Endothelial cell of umbilical vein (primary cell): ENCODE measurements at regions not wholly inside any gene's neighbourhood (a gene's known extent, or its start where the extent isn't known, plus 50 kb on each side); places are given as distances from the start of the nearest gene placed in this dataset.

Experiments
- BruUV-seq: library from RNA; stranded (reverse); fragments of 400-500 nt; replicated peaks from 2 replicates; lab custom pipeline; 2021; lab: Mats Ljungman, UMichigan
- CTCF ChIA-PET: fragments of 300-600, 350-600 bp; sonication (Branson Sonifier 250); formaldehyde crosslinking; loops from one replicate; lab custom pipeline; 2021; ENCODE audit warnings: antibody characterized with exemption, inconsistent platforms; lab: Charles Lee
- POLR2A ChIA-PET: fragments of 300-600, 350-600 bp; sonication (Branson Sonifier 250); formaldehyde crosslinking; loops from one replicate; lab custom pipeline; 2021; ENCODE audit warnings: antibody characterized with exemption, inconsistent platforms; lab: Charles Lee
- DNase-seq: peaks from one replicate; pipeline ENCODE4 v3.0.0-alpha.2; 2011; ENCODE audit warnings: low read depth, low spot score
- FAIRE-seq: peaks from 2 replicates; lab custom pipeline; 2011; peaks lifted over from hg19 to GRCh38; lab: Jason Lieb, UNC
- H2AFZ ChIP-seq: 2 replicates; pipeline ENCODE4 v1.6.0; 2012; ENCODE audit warnings: low read depth, low read length, control low read depth, inconsistent platforms
- H3K27ac ChIP-seq: 2 replicates; pipeline ENCODE4 v1.5.1; 2011; ENCODE audit warnings: low read depth, mild to moderate bottlenecking, control low read depth, low read length, moderate library complexity; ENCODE audit not compliant: insufficient read depth
- H3K27me3 ChIP-seq, 2 experiments: 2 replicates each; pipeline versions ENCODE4 v1.6.0 to v1.6.1; 2011; ENCODE audit warnings: low read length in 2 of 2, mixed read lengths in 1 of 2; ENCODE audit not compliant: control insufficient read depth in 2 of 2, insufficient read depth in 2 of 2
- H3K36me3 ChIP-seq, 2 experiments: 2 replicates in 1 of 2; 3 replicates in 1 of 2; pipeline ENCODE4 v1.5.1; 2011; ENCODE audit warnings: low read length in 2 of 2, mild to moderate bottlenecking in 1 of 2, moderate library complexity in 1 of 2; ENCODE audit not compliant: control insufficient read depth in 2 of 2, insufficient read depth in 2 of 2; ENCODE audit errors: extremely low read depth in 1 of 2
- H3K4me1 ChIP-seq: 3 replicates; pipeline ENCODE4 v1.5.1; 2011; ENCODE audit warnings: mild to moderate bottlenecking, low read length; ENCODE audit not compliant: control insufficient read depth, insufficient read depth; ENCODE audit errors: extremely low read depth
- H3K4me2 ChIP-seq: 2 replicates; pipeline ENCODE4 v1.6.1; 2011; ENCODE audit warnings: low read length, control low read depth, mixed read lengths; ENCODE audit not compliant: insufficient read depth
- H3K4me3 ChIP-seq, 3 experiments: fragments of 200-600 bp in 1 of 3; sonication (generic), shearing (Covaris generic) in 1 of 3; replicated peaks in 1 of 3; 2 replicates each; pipeline ENCODE4 v1.5.1; 2011 to 2016; ENCODE audit warnings: control low read depth in 3 of 3, low read length in 3 of 3, mild to moderate bottlenecking in 2 of 3, inconsistent platforms in 1 of 3, low read depth in 1 of 3, moderate library complexity in 1 of 3; ENCODE audit not compliant: insufficient read depth in 1 of 3
- H3K79me2 ChIP-seq: 2 replicates; pipeline ENCODE4 v1.6.0; 2012; ENCODE audit warnings: low read length, inconsistent platforms; ENCODE audit not compliant: control insufficient read depth, insufficient read depth
- H3K9ac ChIP-seq: replicated peaks from 2 replicates; pipeline ENCODE3; 2011; ENCODE audit warnings: low read length, control low read depth; ENCODE audit not compliant: insufficient read depth; ENCODE audit errors: extremely low read depth
- H3K9me1 ChIP-seq: replicated peaks from 3 replicates; pipeline ENCODE4 v1.6.0; 2011; ENCODE audit warnings: mild to moderate bottlenecking, low read length; ENCODE audit not compliant: control insufficient read depth, insufficient read depth; ENCODE audit errors: extremely low read depth
- H3K9me3 ChIP-seq: replicated peaks from 2 replicates; pipeline ENCODE4 v1.5.1; 2012; ENCODE audit warnings: low read length, inconsistent platforms; ENCODE audit not compliant: control insufficient read depth, insufficient read depth
- H4K20me1 ChIP-seq: replicated peaks from 2 replicates; pipeline ENCODE3; 2011; ENCODE audit warnings: mild to moderate bottlenecking, low read length; ENCODE audit not compliant: control insufficient read depth, insufficient read depth; ENCODE audit errors: extremely low read depth
- CTCF ChIP-seq, 2 donors: IDR thresholded peaks; 1 replicate in 1 of 2; 2 replicates in 1 of 2; pipeline ENCODE4 v1.5.1; 2011; ENCODE audit warnings: low read length in 2 of 2, mild to moderate bottlenecking in 2 of 2, moderate library complexity in 2 of 2, control low read depth in 1 of 2, inconsistent platforms in 1 of 2, low read depth in 1 of 2; ENCODE audit not compliant: insufficient read depth in 1 of 2; ENCODE audit errors: extremely low read depth in 1 of 2
- EZH2 ChIP-seq: IDR thresholded peaks from 2 replicates; pipeline ENCODE4 v1.6.1; 2012; ENCODE audit warnings: borderline replicate concordance, low read depth, mild to moderate bottlenecking, moderate library complexity, low read length, inconsistent platforms; ENCODE audit not compliant: severe bottlenecking
- FOS ChIP-seq: IDR thresholded peaks from 2 replicates; pipeline ENCODE4 v1.6.1; 2011; ENCODE audit warnings: mild to moderate bottlenecking, low read length, moderate library complexity, borderline replicate concordance; ENCODE audit not compliant: insufficient read depth
- GATA2 ChIP-seq: IDR thresholded peaks from 2 replicates; pipeline ENCODE4 v1.7.0; 2011; ENCODE audit warnings: low read depth, mild to moderate bottlenecking, moderate library complexity, mixed read lengths, low read length; ENCODE audit not compliant: insufficient read length, insufficient read depth
- JUN ChIP-seq: IDR thresholded peaks from 2 replicates; pipeline ENCODE4 v1.6.1; 2011; ENCODE audit warnings: borderline replicate concordance, low read depth; ENCODE audit not compliant: insufficient read length, insufficient read depth
- MYC ChIP-seq: IDR thresholded peaks from one replicate; pipeline ENCODE4 v1.6.1; 2011; ENCODE audit warnings: mild to moderate bottlenecking, low read depth, low read length
- POLR2A ChIP-seq: IDR thresholded peaks from 2 replicates; pipeline ENCODE4 v1.6.1; 2012; ENCODE audit warnings: low read depth, mild to moderate bottlenecking, control low read depth, low read length
- POLR2AphosphoS5 ChIP-seq: IDR thresholded peaks from 2 replicates; pipeline ENCODE4 v1.6.1; 2012; ENCODE audit warnings: low read depth, mild to moderate bottlenecking, control low read depth, low read length, moderate library complexity; ENCODE audit not compliant: insufficient read depth
- dilution Hi-C: fragments of 300-500 bp; cut with MboI; formaldehyde crosslinking; loops from one replicate; pipeline ENCODE4 v1.15.0; 2019; ENCODE audit warnings: low sequenced_read_pairs; ENCODE audit not compliant: extremely low pct_ligation_motif_present
- intact Hi-C: fragments of 100-400 bp; cut with micrococcal nuclease; formaldehyde crosslinking; loops from one replicate; pipeline ENCODE4 v1.10.0; 2022
- TF ChIP-seq, protein P1 (sequence below): IDR thresholded peaks from 2 replicates; pipeline ENCODE4 v1.6.1; 2011; ENCODE audit not compliant: insufficient read depth, insufficient read length

GRCh38 chr13:77470986-77471385, 64.5 kb upstream of the SCEL start:
- peaks cover 5 to 6% of the 10 kb centered on the region in 2 experiments for H3K27me3 ChIP-seq
- intact Hi-C loops = loop anchor here (10.0 kb wide), 2 partner anchors 286 to 356 kb away; no protein-coding TSS in a partner anchor
- H3K9me3 ChIP-seq = no peaks in the 10 kb centered on the region
- H3K27ac ChIP-seq = no peak overlapping the region
- H3K9me1 ChIP-seq = no peaks in the 10 kb centered on the region
- H3K4me2 ChIP-seq = no peak overlapping the region
- ChIA-PET POLR2A (no interaction called here), CTCF (no interaction called here)
- H3K4me1 ChIP-seq = no peaks in the 10 kb centered on the region
- BruUV-seq = no TSS peak
- H3K9ac ChIP-seq = no peak overlapping the region
- H3K79me2 ChIP-seq = no peaks in the 10 kb centered on the region
- no peak for DNase-seq
- no peak overlapping the region for H2AFZ ChIP-seq
- no peak for FAIRE-seq
- no peak overlapping the region for H3K4me3 ChIP-seq
- no peaks in the 10 kb centered on the region for H4K20me1 ChIP-seq
- dilution Hi-C loops = no loop called here
- TF ChIP-seq EZH2 = no peak
- TF ChIP-seq, protein P1, sequence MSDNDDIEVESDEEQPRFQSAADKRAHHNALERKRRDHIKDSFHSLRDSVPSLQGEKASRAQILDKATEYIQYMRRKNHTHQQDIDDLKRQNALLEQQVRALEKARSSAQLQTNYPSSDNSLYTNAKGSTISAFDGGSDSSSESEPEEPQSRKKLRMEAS = no peak
- no peak for TF ChIP-seq POLR2A
- TF ChIP-seq POLR2AphosphoS5 = no peak
- TF ChIP-seq FOS = no peak
- TF ChIP-seq GATA2 = no peak
- no peak for TF ChIP-seq CTCF (IDR thresholded peaks at IDR 0.05; ENCODE audit: extremely low read depth in 1 of 2, insufficient read depth in 1 of 2, low read depth in 1 of 2, low read length in 2 of 2)
- TF ChIP-seq MYC = no peak
- no peak for TF ChIP-seq JUN
- no peaks in the 10 kb centered on the region for H3K36me3 ChIP-seq
